NCI-H187 (cell line): ENCODE measurements at regions not wholly inside any gene's neighbourhood (a gene's known extent, or its start where the extent isn't known, plus 50 kb on each side); places are given as distances from the start of the nearest gene placed in this dataset.

Experiments
- DNase-seq, 2 experiments: peaks; one replicate each; lab custom pipeline; 2025; lab: John Stamatoyannopoulos, UW

- no peak for DNase-seq
Measured at GRCh38 chr2:187274146-187274545, 173.9 kb downstream of the CALCRL start.

- DNase-seq = no peak
Measured at GRCh38 chr2:187272255-187272654, 175.8 kb downstream of the CALCRL start.

- no peak for DNase-seq
Measured at GRCh38 chr2:187271825-187272224, 176.2 kb downstream of the CALCRL start.

- no peak for DNase-seq
Measured at GRCh38 chr2:187266645-187267044, 181.4 kb downstream of the CALCRL start.

- DNase-seq = no peak
Measured at GRCh38 chr2:187266147-187266546, 181.9 kb downstream of the CALCRL start.

- no peak for DNase-seq
Measured at GRCh38 chr2:187264612-187265011, 183.4 kb downstream of the CALCRL start.

- DNase-seq = no peak
Measured at GRCh38 chr2:187263675-187264560, 184.1 kb downstream of the CALCRL start.

- no peak for DNase-seq
Measured at GRCh38 chr2:187261705-187262104, 186.3 kb downstream of the CALCRL start.

- DNase-seq = no peak
Measured at GRCh38 chr2:187252063-187252462, 196.0 kb downstream of the CALCRL start.

GRCh38 chr2:187250137-187250536 is 197.9 kb downstream of the CALCRL start:
- no peak for DNase-seq

GRCh38 chr2:187233811-187234210 is 214.2 kb downstream of the CALCRL start:
- DNase-seq = no peak

GRCh38 chr2:187232749-187233148 is 215.3 kb downstream of the CALCRL start:
- DNase-seq = no peak

GRCh38 chr2:187230088-187230487 is 218.0 kb downstream of the CALCRL start:
- DNase-seq = no peak

GRCh38 chr2:187228986-187229385 is 219.1 kb downstream of the CALCRL start:
- no peak for DNase-seq

- DNase-seq = no peak
Measured at GRCh38 chr2:187224989-187225388, 223.1 kb downstream of the CALCRL start.

- no peak for DNase-seq
Measured at GRCh38 chr2:187220071-187220470, 228.0 kb downstream of the CALCRL start.

- no peak for DNase-seq
Measured at GRCh38 chr2:187215532-187216240, 232.4 kb downstream of the CALCRL start.

GRCh38 chr2:187214306-187214705 is 233.7 kb downstream of the CALCRL start:
- DNase-seq = no peak

GRCh38 chr2:187213798-187214197 is 234.3 kb downstream of the CALCRL start:
- no peak for DNase-seq

GRCh38 chr2:187210726-187211125 is 237.3 kb downstream of the CALCRL start:
- DNase-seq = no peak

- no peak for DNase-seq
Measured at GRCh38 chr2:187208199-187208785, 239.8 kb downstream of the CALCRL start.

GRCh38 chr2:187207126-187207525 is 240.9 kb downstream of the CALCRL start:
- no peak for DNase-seq

- no peak for DNase-seq
Measured at GRCh38 chr2:187206471-187206870, 241.6 kb downstream of the CALCRL start.
